HCT116 (cell line): ENCODE measurements at regions not wholly inside any gene's neighbourhood (a gene's known extent, or its start where the extent isn't known, plus 50 kb on each side); places are given as distances from the start of the nearest gene placed in this dataset.

Experiments used
- ATAC-seq: fragments of 200-7000 bp; cut with Tn5 transposase; 2 replicates; pipeline ENCODE4 v1.9.1; 2020; ENCODE audit warnings: mild to moderate bottlenecking, moderate library complexity
- BruUV-seq: library from RNA; stranded (reverse); fragments of 400-500 nt; replicated peaks from 2 replicates; lab custom pipeline; 2021; lab: Mats Ljungman, UMichigan
- CTCF ChIA-PET: fragments of 300-600 bp; sonication (Branson Sonifier 250); formaldehyde crosslinking; loops from one replicate; lab custom pipeline; 2021; ENCODE audit warnings: antibody characterized with exemption; lab: Charles Lee
- POLR2A ChIA-PET: fragments of 300-600, 350-600 bp; sonication (Branson Sonifier 250); formaldehyde crosslinking; loops from one replicate; lab custom pipeline; 2021; ENCODE audit warnings: antibody characterized with exemption; lab: Charles Lee
- RAD21 ChIA-PET, 2 experiments: fragments of 300-600 bp; sonication (Branson Sonifier 250); formaldehyde crosslinking; loops; one replicate each; lab custom pipeline; 2023; ENCODE audit warnings: low total read pairs in 2 of 2; ENCODE audit not compliant: uncharacterized antibody in 2 of 2, unreplicated experiment in 2 of 2, low non-redundant PET in 1 of 2; lab: Charles Lee
- DNase-seq: peaks from one replicate; pipeline ENCODE4 v3.0.0-alpha.2; 2010; ENCODE audit warnings: low read depth, low spot score
- H2AFZ ChIP-seq: fragments of 200-600 bp; shearing (Covaris generic), sonication (generic); 2 replicates; pipeline ENCODE4 v1.6.1; 2017; ENCODE audit warnings: low read depth, mixed run types, mixed read lengths, antibody characterized with exemption, low read length; ENCODE audit not compliant: poor library complexity, severe bottlenecking
- H3K27ac ChIP-seq: 2 replicates; pipeline ENCODE4 v1.5.1; 2012; ENCODE audit warnings: low read depth, low read length
- H3K27me3 ChIP-seq: fragments of 200-600 bp; sonication (generic); 2 replicates; pipeline ENCODE4 v1.6.1; 2016; ENCODE audit warnings: mixed run types, low read length, mixed read lengths; ENCODE audit not compliant: insufficient read depth
- H3K36me3 ChIP-seq, 2 experiments: fragments of 200-500 bp in 1 of 2; fragments of 200-600 bp in 1 of 2; sonication (Bioruptor generic) in 1 of 2; sonication (generic) in 1 of 2; 2 replicates each; pipeline versions ENCODE4 v1.5.1 to v1.6.1; 2014 to 2016; ENCODE audit warnings: low read length in 2 of 2, inconsistent platforms in 1 of 2, mixed read lengths in 1 of 2, mixed run types in 1 of 2; ENCODE audit not compliant: insufficient read depth in 2 of 2, control insufficient read depth in 1 of 2
- H3K4me1 ChIP-seq, 2 experiments: fragments of 200-600 bp in 1 of 2; sonication (generic) in 1 of 2; 2 replicates each; pipeline versions ENCODE4 v1.5.1 to v1.6.1; 2012 to 2017; ENCODE audit warnings: low read length in 2 of 2, inconsistent platforms in 1 of 2, mild to moderate bottlenecking in 1 of 2, mixed read lengths in 1 of 2, mixed run types in 1 of 2, moderate library complexity in 1 of 2; ENCODE audit not compliant: insufficient read depth in 2 of 2, control insufficient read depth in 1 of 2
- H3K4me2 ChIP-seq: fragments of 200-600 bp; sonication (generic); 2 replicates; pipeline ENCODE4 v1.6.1; 2017; ENCODE audit warnings: mixed run types, low read length, mixed read lengths
- H3K4me3 ChIP-seq, 2 experiments: fragments of 200-600 bp in 1 of 2; sonication (generic) in 1 of 2; replicated peaks in 1 of 2; 2 replicates each; pipeline ENCODE4 v1.5.1; 2011 to 2016; ENCODE audit warnings: low read length in 2 of 2, control low read depth in 1 of 2, low read depth in 1 of 2, mild to moderate bottlenecking in 1 of 2, mixed read lengths in 1 of 2, mixed run types in 1 of 2
- H3K79me2 ChIP-seq: fragments of 200-600 bp; sonication (generic); 2 replicates; pipeline ENCODE4 v1.6.1; 2017; ENCODE audit warnings: mild to moderate bottlenecking, mixed run types, low read length, moderate library complexity, mixed read lengths; ENCODE audit not compliant: insufficient read depth
- H3K9ac ChIP-seq: fragments of 200-600 bp; sonication (generic); 2 replicates; pipeline ENCODE4 v1.6.1; 2016; ENCODE audit warnings: low read length, mixed read lengths
- H3K9me2 ChIP-seq: fragments of 200-600 bp; sonication (generic), shearing (Covaris generic); 2 replicates; pipeline ENCODE4 v1.6.1; 2017; ENCODE audit warnings: mixed run types, mild to moderate bottlenecking, moderate library complexity; ENCODE audit not compliant: insufficient read depth
- H3K9me3 ChIP-seq, 2 experiments: fragments of 200-500 bp in 1 of 2; fragments of 200-600 bp in 1 of 2; sonication (Bioruptor generic) in 1 of 2; sonication (generic) in 1 of 2; 2 replicates each; pipeline ENCODE4 v1.6.1; 2014 to 2017; ENCODE audit warnings: low read length in 2 of 2, mixed read lengths in 2 of 2, inconsistent platforms in 1 of 2, low read depth in 1 of 2, mild to moderate bottlenecking in 1 of 2, mixed run types in 1 of 2, moderate library complexity in 1 of 2; ENCODE audit not compliant: control insufficient read depth in 1 of 2, insufficient read depth in 1 of 2
- H4K20me1 ChIP-seq: fragments of 200-600 bp; sonication (generic), shearing (Covaris generic); 2 replicates; pipeline ENCODE4 v1.6.1; 2017; ENCODE audit warnings: mixed run types, mild to moderate bottlenecking, moderate library complexity; ENCODE audit not compliant: insufficient read depth
- CEBPB ChIP-seq: IDR thresholded peaks from 2 replicates; pipeline ENCODE4 v1.6.1; 2012; ENCODE audit warnings: low read depth
- EGR1 ChIP-seq: IDR thresholded peaks from 2 replicates; pipeline ENCODE4 v1.6.1; 2012; ENCODE audit warnings: low read depth
- EZH2 ChIP-seq: fragments of 200-600 bp; sonication (generic); IDR thresholded peaks from 2 replicates; pipeline ENCODE4 v1.6.1; 2017; ENCODE audit warnings: antibody characterized with exemption, mixed run types
- JUND ChIP-seq: IDR thresholded peaks from 2 replicates; pipeline ENCODE4 v1.6.1; 2012
- POLR2A ChIP-seq: IDR thresholded peaks from 2 replicates; pipeline ENCODE4 v1.7.0; 2011; ENCODE audit warnings: borderline replicate concordance; ENCODE audit not compliant: insufficient read depth, insufficient read length; ENCODE audit errors: extremely low read depth
- SP1 ChIP-seq: IDR thresholded peaks from 2 replicates; pipeline ENCODE4 v1.6.1; 2012; ENCODE audit warnings: low read depth
- SRF ChIP-seq: IDR thresholded peaks from 2 replicates; pipeline ENCODE4 v1.6.1; 2012; ENCODE audit warnings: low read depth
- YY1 ChIP-seq: IDR thresholded peaks from 2 replicates; pipeline ENCODE4 v1.6.1; 2011; ENCODE audit warnings: low read length, low read depth, moderate library complexity, mild to moderate bottlenecking; ENCODE audit not compliant: insufficient replicate concordance; ENCODE audit errors: extremely low read depth
- ZFX ChIP-seq: fragments of 450-650 bp; IDR thresholded peaks from 2 replicates; pipeline ENCODE4 v1.6.1; 2017
- intact Hi-C: fragments of 100-400 bp; cut with micrococcal nuclease; formaldehyde crosslinking; loops from 2 replicates; pipeline ENCODE4 v1.10.0; 2022
- TF ChIP-seq, protein P1 (sequence below): IDR thresholded peaks from 2 replicates; pipeline ENCODE4 v1.6.1; 2012; ENCODE audit warnings: low read depth
- TF ChIP-seq, protein P2 (sequence below): IDR thresholded peaks from 2 replicates; pipeline ENCODE4 v1.6.1; 2012

DNA sequence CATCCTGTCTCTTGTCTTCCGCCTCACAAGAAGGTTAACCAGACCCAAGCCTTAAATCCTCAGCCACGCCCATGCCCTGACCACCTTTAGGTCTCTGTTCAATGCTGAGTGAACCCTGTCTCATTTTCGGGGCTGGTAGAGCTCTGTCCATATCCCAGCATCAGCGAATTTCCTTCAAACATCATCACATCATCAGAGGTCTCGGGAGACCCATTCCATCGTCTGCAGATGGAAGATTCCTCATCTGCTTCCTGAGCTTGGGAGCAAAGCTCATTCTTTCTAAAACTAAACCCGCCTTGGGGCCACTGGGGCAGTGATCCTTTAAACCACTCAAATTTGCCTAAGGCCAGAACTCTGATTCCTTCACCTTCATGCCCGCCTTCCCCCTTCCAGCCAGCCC lies 173.7 kb downstream of the TTC32 start:
- TF ChIP-seq CEBPB (no peak), SRF (no peak), ZFX (no peak), SP1 (no peak), YY1 (no peak), JUND (no peak), POLR2A (no peak), EZH2 (no peak), EGR1 (no peak)
- TF ChIP-seq, protein P1, sequence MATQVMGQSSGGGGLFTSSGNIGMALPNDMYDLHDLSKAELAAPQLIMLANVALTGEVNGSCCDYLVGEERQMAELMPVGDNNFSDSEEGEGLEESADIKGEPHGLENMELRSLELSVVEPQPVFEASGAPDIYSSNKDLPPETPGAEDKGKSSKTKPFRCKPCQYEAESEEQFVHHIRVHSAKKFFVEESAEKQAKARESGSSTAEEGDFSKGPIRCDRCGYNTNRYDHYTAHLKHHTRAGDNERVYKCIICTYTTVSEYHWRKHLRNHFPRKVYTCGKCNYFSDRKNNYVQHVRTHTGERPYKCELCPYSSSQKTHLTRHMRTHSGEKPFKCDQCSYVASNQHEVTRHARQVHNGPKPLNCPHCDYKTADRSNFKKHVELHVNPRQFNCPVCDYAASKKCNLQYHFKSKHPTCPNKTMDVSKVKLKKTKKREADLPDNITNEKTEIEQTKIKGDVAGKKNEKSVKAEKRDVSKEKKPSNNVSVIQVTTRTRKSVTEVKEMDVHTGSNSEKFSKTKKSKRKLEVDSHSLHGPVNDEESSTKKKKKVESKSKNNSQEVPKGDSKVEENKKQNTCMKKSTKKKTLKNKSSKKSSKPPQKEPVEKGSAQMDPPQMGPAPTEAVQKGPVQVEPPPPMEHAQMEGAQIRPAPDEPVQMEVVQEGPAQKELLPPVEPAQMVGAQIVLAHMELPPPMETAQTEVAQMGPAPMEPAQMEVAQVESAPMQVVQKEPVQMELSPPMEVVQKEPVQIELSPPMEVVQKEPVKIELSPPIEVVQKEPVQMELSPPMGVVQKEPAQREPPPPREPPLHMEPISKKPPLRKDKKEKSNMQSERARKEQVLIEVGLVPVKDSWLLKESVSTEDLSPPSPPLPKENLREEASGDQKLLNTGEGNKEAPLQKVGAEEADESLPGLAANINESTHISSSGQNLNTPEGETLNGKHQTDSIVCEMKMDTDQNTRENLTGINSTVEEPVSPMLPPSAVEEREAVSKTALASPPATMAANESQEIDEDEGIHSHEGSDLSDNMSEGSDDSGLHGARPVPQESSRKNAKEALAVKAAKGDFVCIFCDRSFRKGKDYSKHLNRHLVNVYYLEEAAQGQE = no peak
- TF ChIP-seq, protein P2, sequence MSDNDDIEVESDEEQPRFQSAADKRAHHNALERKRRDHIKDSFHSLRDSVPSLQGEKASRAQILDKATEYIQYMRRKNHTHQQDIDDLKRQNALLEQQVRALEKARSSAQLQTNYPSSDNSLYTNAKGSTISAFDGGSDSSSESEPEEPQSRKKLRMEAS = no peak

More for the DNA sequence above, 173.7 kb downstream of the TTC32 start:
- ChIA-PET CTCF (no interaction called here), POLR2A (no interaction called here), RAD21 (no interaction called here)
- H2AFZ ChIP-seq = no peak overlapping the region
- no peaks in the 10 kb centered on the region for H3K79me2 ChIP-seq
- H3K4me3 ChIP-seq = no peak overlapping the region
- BruUV-seq = no TSS peak
- H3K4me1 ChIP-seq = no peaks in the 10 kb centered on the region
- no peak overlapping the region for H3K27ac ChIP-seq
- H3K9me3 ChIP-seq = no peaks in the 10 kb centered on the region
- intact Hi-C loops = no loop called here
- no peak for ATAC-seq
- no peaks in the 10 kb centered on the region for H3K9me2 ChIP-seq
- no peak for DNase-seq
- no peaks in the 10 kb centered on the region for H3K27me3 ChIP-seq
- no peak overlapping the region for H3K9ac ChIP-seq
- H3K4me2 ChIP-seq = no peak overlapping the region
- H3K36me3 ChIP-seq = no peaks in the 10 kb centered on the region
- no peaks in the 10 kb centered on the region for H4K20me1 ChIP-seq
